ENCODE measurements at regions not wholly inside any gene's neighbourhood (a gene's known extent, or its start where the extent isn't known, plus 50 kb on each side); places are given as distances from the start of the nearest gene placed in this dataset.

DNA sequence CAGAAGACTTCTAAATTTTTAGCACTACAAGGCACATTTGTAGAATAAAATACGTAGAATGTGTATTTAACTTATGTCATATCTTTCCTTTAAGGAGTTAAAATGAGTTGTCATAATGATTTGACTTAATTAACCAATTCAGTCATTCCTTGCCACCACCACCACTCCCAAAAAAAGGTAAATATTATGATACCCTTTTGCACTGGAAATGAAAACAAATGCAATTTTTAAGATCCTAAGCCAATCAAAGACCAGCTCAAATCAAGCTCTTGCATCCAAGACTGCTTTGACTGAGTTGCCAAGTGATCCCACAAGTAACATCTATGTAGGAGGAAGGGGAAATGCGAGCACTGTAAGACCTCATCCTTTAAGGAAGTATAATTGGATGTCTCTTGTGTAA, 426.6 kb upstream of the ATP11B start:
- no peaks in the 10 kb centered on the region for H3K36me3 ChIP-seq
- no peaks in the 10 kb centered on the region for H3K9me3 ChIP-seq
- TF ChIP-seq, protein P1, sequence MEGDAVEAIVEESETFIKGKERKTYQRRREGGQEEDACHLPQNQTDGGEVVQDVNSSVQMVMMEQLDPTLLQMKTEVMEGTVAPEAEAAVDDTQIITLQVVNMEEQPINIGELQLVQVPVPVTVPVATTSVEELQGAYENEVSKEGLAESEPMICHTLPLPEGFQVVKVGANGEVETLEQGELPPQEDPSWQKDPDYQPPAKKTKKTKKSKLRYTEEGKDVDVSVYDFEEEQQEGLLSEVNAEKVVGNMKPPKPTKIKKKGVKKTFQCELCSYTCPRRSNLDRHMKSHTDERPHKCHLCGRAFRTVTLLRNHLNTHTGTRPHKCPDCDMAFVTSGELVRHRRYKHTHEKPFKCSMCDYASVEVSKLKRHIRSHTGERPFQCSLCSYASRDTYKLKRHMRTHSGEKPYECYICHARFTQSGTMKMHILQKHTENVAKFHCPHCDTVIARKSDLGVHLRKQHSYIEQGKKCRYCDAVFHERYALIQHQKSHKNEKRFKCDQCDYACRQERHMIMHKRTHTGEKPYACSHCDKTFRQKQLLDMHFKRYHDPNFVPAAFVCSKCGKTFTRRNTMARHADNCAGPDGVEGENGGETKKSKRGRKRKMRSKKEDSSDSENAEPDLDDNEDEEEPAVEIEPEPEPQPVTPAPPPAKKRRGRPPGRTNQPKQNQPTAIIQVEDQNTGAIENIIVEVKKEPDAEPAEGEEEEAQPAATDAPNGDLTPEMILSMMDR (IDR thresholded peaks at IDR 0.05), result no peak
- no peak for DNase-seq (ENCODE audit: low spot score)
- H3K27me3 ChIP-seq (replicated peaks; ENCODE audit: insufficient read depth), result no peaks in the 10 kb centered on the region
- H3K27ac ChIP-seq, result no peak overlapping the region
- no peaks in the 10 kb centered on the region for H3K4me1 ChIP-seq (ENCODE audit: control insufficient read depth in 1 of 2, low read depth in 2 of 2)
- ATAC-seq (ENCODE audit: insufficient number of reproducible peaks, low FRiP score, low read depth), result no peak
- H3K4me3 ChIP-seq, result no peak overlapping the region

DNA sequence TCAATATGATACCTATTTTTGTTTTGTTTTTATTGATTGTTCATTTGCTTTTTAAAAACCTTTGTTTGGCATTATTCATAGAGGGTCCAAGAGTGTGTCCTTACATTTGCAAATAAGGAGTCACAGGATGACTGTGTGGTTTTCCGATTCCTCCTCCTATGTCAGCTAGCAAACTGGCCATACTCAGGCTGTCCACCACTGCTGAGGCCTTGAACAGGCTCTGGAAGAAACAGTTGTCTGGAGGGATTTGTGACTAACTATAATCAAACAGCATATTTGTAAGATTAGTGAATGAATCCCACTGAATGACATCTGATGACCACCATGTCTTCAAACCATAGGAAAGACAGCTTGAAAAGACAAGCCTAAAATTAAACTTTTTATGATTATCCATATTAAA, 423.4 kb upstream of the ATP11B start:
- Histone ChIP-seq H3K27ac (no peak overlapping the region), H3K36me3 (no peaks in the 10 kb centered on the region), H3K4me1 (ENCODE audit: control insufficient read depth in 1 of 2, low read depth in 2 of 2) (no peaks in the 10 kb centered on the region), H3K27me3 (replicated peaks; ENCODE audit: insufficient read depth) (no peaks in the 10 kb centered on the region), H3K4me3 (no peak overlapping the region), H3K9me3 (no peaks in the 10 kb centered on the region)
- ATAC-seq (ENCODE audit: insufficient number of reproducible peaks, low FRiP score, low read depth), result no peak
- DNase-seq (ENCODE audit: low spot score), result no peak
- TF ChIP-seq, protein P1 (IDR thresholded peaks at IDR 0.05), result no peak

DNA sequence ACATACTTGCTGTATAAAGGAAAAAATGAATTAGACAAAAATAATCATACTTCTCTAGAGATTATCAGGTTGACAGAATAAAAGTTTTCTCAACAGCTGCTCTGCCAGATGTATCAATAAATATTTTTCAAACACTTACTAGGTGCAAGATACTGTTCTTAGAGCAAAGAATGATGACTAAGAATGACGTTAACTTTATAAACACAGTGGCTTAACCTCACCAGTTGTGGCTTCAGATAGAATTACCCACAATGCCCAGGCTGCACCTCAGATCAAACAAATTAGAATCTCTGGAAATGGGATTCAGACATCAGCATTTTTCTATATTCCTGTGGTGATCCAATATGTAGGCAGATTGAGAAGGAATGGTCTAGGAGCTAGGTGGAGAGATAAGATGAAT, 422.4 kb upstream of the ATP11B start:
- H3K9me3 ChIP-seq, result no peaks in the 10 kb centered on the region
- H3K27me3 ChIP-seq (replicated peaks; ENCODE audit: insufficient read depth), result no peaks in the 10 kb centered on the region
- no peak overlapping the region for H3K27ac ChIP-seq
- no peak overlapping the region for H3K4me3 ChIP-seq
- TF ChIP-seq, protein P1 (IDR thresholded peaks at IDR 0.05), result no peak
- DNase-seq (ENCODE audit: low spot score) (no peak), ATAC-seq (ENCODE audit: insufficient number of reproducible peaks, low FRiP score, low read depth) (no peak)
- H3K4me1 ChIP-seq (ENCODE audit: control insufficient read depth in 1 of 2, low read depth in 2 of 2), result no peaks in the 10 kb centered on the region
- H3K36me3 ChIP-seq, result no peaks in the 10 kb centered on the region

DNA sequence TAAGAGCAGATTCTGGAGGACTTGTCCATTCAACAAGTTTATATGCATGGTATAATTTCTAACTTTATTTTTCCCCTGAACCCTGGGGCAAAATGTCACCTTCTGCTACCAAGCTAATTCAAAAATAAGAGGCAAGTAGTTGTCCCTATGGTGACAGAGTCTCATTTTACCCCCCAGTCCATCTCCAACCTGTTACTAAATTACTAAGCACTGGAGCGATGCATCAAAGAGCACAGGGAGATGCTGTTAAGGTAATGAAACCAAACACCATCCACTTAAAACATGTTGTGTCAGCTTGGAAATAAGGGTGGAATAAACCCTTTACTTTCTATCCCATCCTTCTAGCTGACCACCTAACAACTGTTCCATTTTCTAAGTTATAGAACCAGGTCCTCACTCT, 417.4 kb upstream of the ATP11B start:
- Histone ChIP-seq H3K27ac (no peak overlapping the region), H3K27me3 (replicated peaks; ENCODE audit: insufficient read depth) (no peaks in the 10 kb centered on the region), H3K9me3 (no peaks in the 10 kb centered on the region), H3K36me3 (no peaks in the 10 kb centered on the region), H3K4me3 (no peak overlapping the region), H3K4me1 (ENCODE audit: control insufficient read depth in 1 of 2, low read depth in 2 of 2) (no peaks in the 10 kb centered on the region)
- no peak for ATAC-seq (ENCODE audit: insufficient number of reproducible peaks, low FRiP score, low read depth)
- no peak for DNase-seq (ENCODE audit: low spot score)
- TF ChIP-seq, protein P1 (IDR thresholded peaks at IDR 0.05), result no peak

DNA sequence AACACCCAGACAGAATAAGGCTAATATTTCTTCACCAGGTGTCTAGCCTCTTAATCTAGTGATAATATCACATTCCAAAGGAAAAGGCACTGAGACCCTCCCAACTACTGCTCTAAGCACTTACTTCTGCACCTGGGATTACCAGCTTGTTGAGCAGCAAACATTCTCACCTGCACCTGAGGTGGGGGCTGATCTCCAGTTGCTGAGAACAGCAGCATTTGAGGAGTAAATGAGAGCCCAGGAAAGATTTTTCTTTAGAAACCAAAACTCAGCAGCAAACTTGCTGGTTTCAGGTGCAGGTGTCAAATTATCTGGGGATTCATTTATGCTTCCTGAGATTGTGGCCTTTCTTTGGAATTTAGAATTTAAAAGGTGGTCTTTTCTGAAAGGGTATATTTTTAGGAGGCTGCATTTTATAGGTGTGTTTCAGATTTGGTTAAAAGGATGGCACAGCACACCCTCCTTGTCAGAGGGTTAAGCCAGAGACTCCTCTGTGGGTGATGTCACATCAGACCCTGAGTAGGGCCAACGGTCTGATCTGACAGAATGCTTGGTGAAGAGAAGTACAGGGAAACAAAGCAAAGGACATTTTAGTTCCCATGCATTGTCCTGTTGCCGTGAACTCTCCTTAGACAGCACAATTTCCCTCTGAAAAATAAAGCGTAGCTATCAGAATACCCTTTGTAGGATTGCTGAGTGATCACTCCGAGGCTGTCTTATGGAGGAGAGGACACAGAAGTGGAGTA, 411.0 kb upstream of the ATP11B start:
- Histone ChIP-seq H3K4me1 (ENCODE audit: control insufficient read depth in 1 of 2, low read depth in 2 of 2) (no peaks in the 10 kb centered on the region), H3K9me3 (no peaks in the 10 kb centered on the region), H3K27me3 (replicated peaks; ENCODE audit: insufficient read depth) (no peaks in the 10 kb centered on the region), H3K27ac (no peak overlapping the region), H3K4me3 (no peak overlapping the region), H3K36me3 (no peaks in the 10 kb centered on the region)
- ATAC-seq (ENCODE audit: insufficient number of reproducible peaks, low FRiP score, low read depth), result no peak
- TF ChIP-seq, protein P1 (IDR thresholded peaks at IDR 0.05), result no peak
- DNase-seq (ENCODE audit: low spot score), result no peak
